PC-9 (cell line): ENCODE measurements at regions not wholly inside any gene's neighbourhood (a gene's known extent, or its start where the extent isn't known, plus 50 kb on each side); places are given as distances from the start of the nearest gene placed in this dataset.

Experiments used
- BruUV-seq: library from RNA; stranded (reverse); fragments of 400-500 nt; replicated peaks from 2 replicates; lab custom pipeline; 2021; lab: Mats Ljungman, UMichigan
- CTCF ChIA-PET: fragments of 300-600 bp; sonication (Branson Sonifier 250); formaldehyde crosslinking; loops from one replicate; lab custom pipeline; 2022; ENCODE audit warnings: antibody characterized with exemption; lab: Charles Lee
- POLR2A ChIA-PET: fragments of 300-600 bp; sonication (Branson Sonifier 250); formaldehyde crosslinking; loops from one replicate; lab custom pipeline; 2022; ENCODE audit warnings: antibody characterized with exemption; ENCODE audit not compliant: unreplicated experiment; lab: Charles Lee
- DNase-seq, 2 experiments: peaks; one replicate each; pipeline versions ENCODE4 v3.0.0 to v3.0.0-alpha.2; 2015 to 2022; ENCODE audit warnings: mixed read lengths in 1 of 2
- H2AFZ ChIP-seq: fragments of 200-600 bp; sonication (generic); 2 replicates; pipeline ENCODE4 v1.8.1; 2017; ENCODE audit warnings: antibody characterized with exemption
- H3F3A ChIP-seq: fragments of 200-600 bp; sonication (generic); 2 replicates; pipeline ENCODE4 v1.8.1; 2017; ENCODE audit warnings: antibody characterized with exemption, mild to moderate bottlenecking, low read depth; ENCODE audit not compliant: insufficient read depth
- H3K27ac ChIP-seq: fragments of 200-600 bp; sonication (generic); 2 replicates; pipeline ENCODE4 v1.6.1; 2016; ENCODE audit warnings: mixed run types
- H3K27me3 ChIP-seq: fragments of 200-600 bp; sonication (generic); 2 replicates; pipeline ENCODE4 v1.6.1; 2016; ENCODE audit warnings: low read depth, mixed run types; ENCODE audit not compliant: insufficient read depth
- H3K36me3 ChIP-seq: fragments of 200-600 bp; sonication (generic); 2 replicates; pipeline ENCODE4 v1.6.1; 2016; ENCODE audit warnings: low read depth, mixed run types
- H3K4me1 ChIP-seq: fragments of 200-600 bp; sonication (generic); replicated peaks from 2 replicates; pipeline ENCODE4 v1.6.1; 2016; ENCODE audit warnings: mixed run types; ENCODE audit not compliant: insufficient read depth
- H3K4me2 ChIP-seq: fragments of 200-600 bp; sonication (generic); 2 replicates; pipeline ENCODE4 v1.6.1; 2017; ENCODE audit warnings: mixed run types
- H3K4me3 ChIP-seq: fragments of 200-600 bp; sonication (generic); 2 replicates; pipeline ENCODE4 v1.6.1; 2016; ENCODE audit warnings: mixed run types
- H3K79me2 ChIP-seq: fragments of 200-600 bp; sonication (generic); 2 replicates; pipeline ENCODE4 v1.6.1; 2017; ENCODE audit warnings: low read depth, mixed run types
- H3K9me2 ChIP-seq: fragments of 200-600 bp; sonication (generic); 2 replicates; pipeline ENCODE4 v1.8.1; 2017; ENCODE audit warnings: mild to moderate bottlenecking; ENCODE audit not compliant: insufficient read depth
- H3K9me3 ChIP-seq: fragments of 200-600 bp; sonication (generic); 2 replicates; pipeline ENCODE4 v1.8.1; 2016; ENCODE audit warnings: low read depth; ENCODE audit not compliant: insufficient read depth
- H4K20me1 ChIP-seq: fragments of 200-600 bp; sonication (generic); 2 replicates; pipeline ENCODE4 v1.8.1; 2017; ENCODE audit not compliant: insufficient read depth
- EZH2 ChIP-seq: fragments of 200-600 bp; sonication (generic); IDR thresholded peaks from 2 replicates; pipeline ENCODE4 v1.8.0; 2017; ENCODE audit warnings: antibody characterized with exemption, low read depth
- intact Hi-C: fragments of 100-400 bp; cut with micrococcal nuclease; formaldehyde crosslinking; loops from one replicate; pipeline ENCODE4 v1.10.0; 2022; ENCODE audit not compliant: unreplicated experiment
- TF ChIP-seq, protein P1 (sequence below): fragments of 200-600 bp; sonication (generic); conservative IDR thresholded peaks from 2 replicates; pipeline ENCODE4 v1.6.1; 2017; ENCODE audit warnings: mixed run types, antibody characterized with exemption, mild to moderate bottlenecking, moderate library complexity

DNA sequence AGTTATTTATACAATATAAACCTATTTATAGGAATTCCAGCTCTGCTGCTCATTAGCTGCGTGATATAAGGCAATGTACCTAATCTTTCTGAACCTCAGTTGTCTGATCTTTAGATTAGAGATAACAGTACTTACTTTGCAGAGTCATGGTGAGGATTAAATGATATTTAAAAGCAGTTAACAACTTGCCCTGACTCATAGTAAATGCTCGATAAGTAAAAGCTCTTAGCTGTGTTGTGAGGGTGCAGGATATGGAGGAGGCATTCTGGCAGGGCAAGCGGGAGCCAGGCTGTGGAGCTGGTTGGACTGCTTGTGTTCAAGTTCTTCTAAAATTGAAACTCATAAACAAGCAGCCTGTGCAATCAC, 140.0 kb upstream of the PRICKLE1 start:
- Histone ChIP-seq H3K79me2 (no peaks in the 10 kb centered on the region), H3K4me1 (peaks cover 32% of the 10 kb centered on the region), H4K20me1 (no peaks in the 10 kb centered on the region), H3F3A (no peaks in the 10 kb centered on the region; the same call in 1 of the 2 replicates), H3K4me2 (peak overlapping the region; percentile 60), H2AFZ (peak overlapping the region; percentile 35; the same call in 1 of the 2 replicates), H3K4me3 (peak overlapping the region; percentile 1; the same call in 1 of the 2 replicates), H3K27ac (peak overlapping the region; percentile 37), H3K36me3 (no peaks in the 10 kb centered on the region), H3K9me3 (peaks cover 16% of the 10 kb centered on the region), H3K27me3 (no peaks in the 10 kb centered on the region), H3K9me2 (no peaks in the 10 kb centered on the region)
- ChIA-PET CTCF (no interaction called here), POLR2A (interaction anchor here (0.5 kb wide), 1 partner anchor 498 kb away, joined by 5 read pairs; no protein-coding TSS in a partner anchor)
- intact Hi-C loops: no loop called here
- peak; percentile 43 to 89 for DNase-seq
- TF ChIP-seq EZH2: no peak
- TF ChIP-seq, protein P1, sequence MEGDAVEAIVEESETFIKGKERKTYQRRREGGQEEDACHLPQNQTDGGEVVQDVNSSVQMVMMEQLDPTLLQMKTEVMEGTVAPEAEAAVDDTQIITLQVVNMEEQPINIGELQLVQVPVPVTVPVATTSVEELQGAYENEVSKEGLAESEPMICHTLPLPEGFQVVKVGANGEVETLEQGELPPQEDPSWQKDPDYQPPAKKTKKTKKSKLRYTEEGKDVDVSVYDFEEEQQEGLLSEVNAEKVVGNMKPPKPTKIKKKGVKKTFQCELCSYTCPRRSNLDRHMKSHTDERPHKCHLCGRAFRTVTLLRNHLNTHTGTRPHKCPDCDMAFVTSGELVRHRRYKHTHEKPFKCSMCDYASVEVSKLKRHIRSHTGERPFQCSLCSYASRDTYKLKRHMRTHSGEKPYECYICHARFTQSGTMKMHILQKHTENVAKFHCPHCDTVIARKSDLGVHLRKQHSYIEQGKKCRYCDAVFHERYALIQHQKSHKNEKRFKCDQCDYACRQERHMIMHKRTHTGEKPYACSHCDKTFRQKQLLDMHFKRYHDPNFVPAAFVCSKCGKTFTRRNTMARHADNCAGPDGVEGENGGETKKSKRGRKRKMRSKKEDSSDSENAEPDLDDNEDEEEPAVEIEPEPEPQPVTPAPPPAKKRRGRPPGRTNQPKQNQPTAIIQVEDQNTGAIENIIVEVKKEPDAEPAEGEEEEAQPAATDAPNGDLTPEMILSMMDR: no peak
- BruUV-seq: no TSS peak

- peak overlapping the region; percentile 60 for H3K4me2 ChIP-seq
- H3K4me3 ChIP-seq: peak overlapping the region; percentile 1; the same call in 1 of the 2 replicates
- DNase-seq: peak in 1 of 2 experiments; percentile 74
- no TSS peak for BruUV-seq
- H3K27ac ChIP-seq: peak overlapping the region; percentile 37
- H3K4me1 ChIP-seq: peaks cover 32% of the 10 kb centered on the region
- no peaks in the 10 kb centered on the region for H3K27me3 ChIP-seq
- ChIA-PET CTCF (no interaction called here), POLR2A (interaction anchor here (0.5 kb wide), 1 partner anchor 499 kb away, joined by 5 read pairs; no protein-coding TSS in a partner anchor)
- H4K20me1 ChIP-seq: no peaks in the 10 kb centered on the region
- H3F3A ChIP-seq: no peaks in the 10 kb centered on the region; the same call in 1 of the 2 replicates
- no peak for TF ChIP-seq EZH2
- TF ChIP-seq, protein P1: no peak
- no peaks in the 10 kb centered on the region for H3K79me2 ChIP-seq
- no peaks in the 10 kb centered on the region for H3K36me3 ChIP-seq
- intact Hi-C loops: no loop called here
- no peaks in the 10 kb centered on the region for H3K9me2 ChIP-seq
- H3K9me3 ChIP-seq: peaks cover 16% of the 10 kb centered on the region
- 0 out of 2 replicates have a peak overlapping the region, but pooled peaks have one; percentile 18 for H2AFZ ChIP-seq
These were observed 139.4 kb upstream of the PRICKLE1 start for GRCh38 chr12:42728770-42729534.

- TF ChIP-seq, protein P1: no peak
- TF ChIP-seq EZH2: no peak
- Histone ChIP-seq H3F3A (no peaks in the 10 kb centered on the region; the same call in 1 of the 2 replicates), H3K27me3 (no peaks in the 10 kb centered on the region), H3K36me3 (no peaks in the 10 kb centered on the region), H3K9me2 (no peaks in the 10 kb centered on the region), H3K4me3 (no peak overlapping the region), H3K9me3 (peaks cover 16% of the 10 kb centered on the region), H3K4me1 (peaks cover 31% of the 10 kb centered on the region), H3K4me2 (peak overlapping the region; percentile 60; the same call in 1 of the 2 replicates), H2AFZ (0 out of 2 replicates have a peak overlapping the region, but pooled peaks have one; percentile 18), H4K20me1 (no peaks in the 10 kb centered on the region), H3K79me2 (no peaks in the 10 kb centered on the region), H3K27ac (peak overlapping the region; percentile 37)
- POLR2A ChIA-PET: no interaction called here
- CTCF ChIA-PET: no interaction called here
- intact Hi-C loops: no loop called here
- BruUV-seq: no TSS peak
- DNase-seq: no peak
These were observed 138.7 kb upstream of the PRICKLE1 start for GRCh38 chr12:42728287-42728686.
